K562 (cell line): ENCODE measurements at regions not wholly inside any gene's neighbourhood (a gene's known extent, or its start where the extent isn't known, plus 50 kb on each side); places are given as distances from the start of the nearest gene placed in this dataset.

Source experiments
- ATAC-seq: fragments of 200-7000 bp; cut with Tn5 transposase; 3 replicates; pipeline ENCODE4 v1.9.1; 2020; ENCODE audit warnings: moderate library complexity
- BruUV-seq: library from RNA; stranded (reverse); fragments of 400-500 nt; replicated peaks from 2 replicates; lab custom pipeline; 2021; lab: Mats Ljungman, UMichigan
- CTCF ChIA-PET: fragments of 300-600 bp; formaldehyde crosslinking; extraction: SDS; loops from one replicate; lab custom pipeline; 2021; ENCODE audit warnings: low intra/inter-chr PET ratio; lab: Yijun Ruan, JAX
- POLR2A ChIA-PET: fragments of 300-600, 350-650 bp; sonication (Branson Sonifier 250); formaldehyde crosslinking; extraction: SDS; loops from one replicate; lab custom pipeline; 2021; ENCODE audit warnings: antibody characterized with exemption, inconsistent platforms; lab: Yijun Ruan, JAX
- DNase-seq, 4 experiments: peaks; one replicate each; pipeline versions ENCODE4 v3.0.0 to v3.0.0-alpha.2; 2011 to 2018; ENCODE audit warnings: low spot score in 3 of 4, mixed read lengths in 3 of 4; ENCODE audit errors: extremely low read depth in 1 of 4
- FAIRE-seq: peaks from 2 replicates; lab custom pipeline; 2011; peaks lifted over from hg19 to GRCh38; lab: Jason Lieb, UNC
- H2AFZ ChIP-seq: 2 replicates; pipeline ENCODE4 v1.6.0; 2011; ENCODE audit warnings: low read depth, low read length, control low read depth, inconsistent platforms
- H3K27ac ChIP-seq: fragments of 200-600 bp; 3 replicates; pipeline ENCODE4 v1.8.0; 2011; ENCODE audit warnings: low read depth, mild to moderate bottlenecking, control low read depth, inconsistent platforms, low read length, moderate library complexity, mixed read lengths; ENCODE audit errors: extremely low read depth
- H3K27me3 ChIP-seq, 2 experiments: fragments of 300-600 bp in 1 of 2; 2 replicates in 1 of 2; 3 replicates in 1 of 2; pipeline versions ENCODE4 v1.6.0 to v1.8.0; 2011; ENCODE audit warnings: inconsistent platforms in 2 of 2, low read length in 2 of 2, mild to moderate bottlenecking in 1 of 2, mixed read lengths in 1 of 2, moderate library complexity in 1 of 2; ENCODE audit not compliant: control insufficient read depth in 2 of 2, insufficient read depth in 2 of 2
- H3K36me3 ChIP-seq: fragments of 300-600 bp; 3 replicates; pipeline ENCODE4 v1.8.0; 2011; ENCODE audit warnings: mild to moderate bottlenecking, low read length, inconsistent platforms; ENCODE audit not compliant: control insufficient read depth, insufficient read depth
- H3K4me1 ChIP-seq, 2 experiments: fragments of 200-600 bp in 1 of 2; replicated peaks in 1 of 2; 2 replicates in 1 of 2; 3 replicates in 1 of 2; pipeline versions ENCODE4 v1.5.1 to v1.8.0; 2011; ENCODE audit warnings: inconsistent platforms in 2 of 2, low read length in 2 of 2, mild to moderate bottlenecking in 1 of 2, mixed read lengths in 1 of 2, moderate library complexity in 1 of 2; ENCODE audit not compliant: control insufficient read depth in 2 of 2, insufficient read depth in 2 of 2
- H3K4me2 ChIP-seq: 2 replicates; pipeline ENCODE4 v1.6.1; 2011; ENCODE audit warnings: low read length, control low read depth, inconsistent platforms, mixed read lengths; ENCODE audit not compliant: insufficient read depth
- H3K4me3 ChIP-seq: fragments of 200-600 bp; sonication (generic), shearing (Covaris generic); 2 replicates; pipeline ENCODE4 v1.5.1; 2016; ENCODE audit warnings: control low read depth, inconsistent platforms
- H3K79me2 ChIP-seq: fragments of 200-600 bp; 3 replicates; pipeline ENCODE4 v1.8.0; 2011; ENCODE audit warnings: low read length, inconsistent platforms; ENCODE audit not compliant: control insufficient read depth, insufficient read depth
- H3K9ac ChIP-seq, 2 experiments: 2 replicates each; pipeline versions ENCODE4 v1.6.0 to v1.6.1; 2011; ENCODE audit warnings: low read depth in 2 of 2, low read length in 2 of 2, control low read depth in 1 of 2, inconsistent platforms in 1 of 2, mild to moderate bottlenecking in 1 of 2, mixed read lengths in 1 of 2; ENCODE audit not compliant: insufficient read depth in 1 of 2
- H3K9me1 ChIP-seq: one replicate; pipeline ENCODE4 v1.6.0; 2011; ENCODE audit warnings: inconsistent platforms, mild to moderate bottlenecking, low read length, moderate library complexity; ENCODE audit not compliant: control insufficient read depth, insufficient read depth
- H3K9me3 ChIP-seq: replicated peaks from 2 replicates; pipeline ENCODE4 v1.5.1; 2011; ENCODE audit warnings: low read depth, low read length, inconsistent platforms; ENCODE audit not compliant: control insufficient read depth, insufficient read depth
- H4K20me1 ChIP-seq: replicated peaks from 2 replicates; pipeline ENCODE4 v1.6.1; 2011; ENCODE audit warnings: low read length, inconsistent platforms, mixed read lengths; ENCODE audit not compliant: control insufficient read depth, insufficient read depth
- CEBPB ChIP-seq: fragments of 450-650 bp; IDR thresholded peaks from 2 replicates; pipeline ENCODE4 v1.6.1; 2016; ENCODE audit warnings: missing genetic modification characterization, missing compliant biosample characterization
- FOXA1 ChIP-seq: fragments of 450-650 bp; IDR thresholded peaks from 2 replicates; pipeline ENCODE4 v1.6.1; 2016; ENCODE audit warnings: mild to moderate bottlenecking, borderline replicate concordance
- HDAC6 ChIP-seq: IDR thresholded peaks from 2 replicates; pipeline ENCODE4 v1.6.1; 2012; ENCODE audit warnings: low read depth, mild to moderate bottlenecking, control low read depth, inconsistent platforms, low read length, moderate library complexity
- NUFIP1 ChIP-seq: fragments of 450-650 bp; IDR thresholded peaks from 2 replicates; pipeline ENCODE4 v1.6.1; 2018; ENCODE audit not compliant: partially characterized antibody
- SAFB2 ChIP-seq: fragments of 200-400 bp; formaldehyde crosslinking; IDR thresholded peaks from 2 replicates; pipeline ENCODE4 v1.6.1; 2018; ENCODE audit warnings: borderline replicate concordance, low read length, low read depth, moderate library complexity; ENCODE audit not compliant: severe bottlenecking
- SMC3 ChIP-seq: conservative IDR thresholded peaks from 2 replicates; pipeline ENCODE4 v1.6.1; 2011; ENCODE audit warnings: low read depth, low read length, improper control_type of control experiment; ENCODE audit not compliant: insufficient read depth
- SRSF9 ChIP-seq: fragments of 200-400 bp; formaldehyde crosslinking; IDR thresholded peaks from 2 replicates; pipeline ENCODE4 v1.6.1; 2017; ENCODE audit warnings: low read depth, low read length, borderline replicate concordance
- ZFP30 ChIP-seq: fragments of 250-450 bp; sonication (Bioruptor Pico); IDR thresholded peaks from 2 replicates; pipeline ENCODE4 v1.8.0; 2022; ENCODE audit warnings: moderate library complexity, mild to moderate bottlenecking, inconsistent platforms, borderline replicate concordance
- ZNF165 ChIP-seq: fragments of 250-450 bp; sonication (Bioruptor Pico); IDR thresholded peaks from 2 replicates; pipeline ENCODE4 v1.4.0; 2020; ENCODE audit warnings: borderline replicate concordance
- ZNF253 ChIP-seq: fragments of 250-450 bp; sonication (Bioruptor Pico); conservative IDR thresholded peaks from 2 replicates; pipeline ENCODE4 v1.6.1; 2021; ENCODE audit warnings: mild to moderate bottlenecking
- ZNF707 ChIP-seq: fragments of 250-450 bp; sonication (Bioruptor Pico); conservative IDR thresholded peaks from 2 replicates; pipeline ENCODE4 v1.8.0; 2022; ENCODE audit warnings: inconsistent platforms, mild to moderate bottlenecking, moderate library complexity
- ZZZ3 ChIP-seq: fragments of 450-650 bp; IDR thresholded peaks from 2 replicates; pipeline ENCODE4 v1.6.1; 2016; ENCODE audit warnings: antibody characterized with exemption, mild to moderate bottlenecking, moderate library complexity
- WGBS: fragments of 100-300 bp; shearing (Covaris generic); methylation state at CpG from one replicate; pipeline ENCODE4 v1.1.6; 2016; ENCODE audit warnings: low coverage, mixed read lengths; ENCODE audit not compliant: insufficient coverage; ENCODE audit errors: missing lambda C conversion rate; 5-methylcytosine and 5-hydroxymethylcytosine counted together
- in situ Hi-C: fragments of 300-500 bp; cut with MboI; formaldehyde crosslinking; loops from 4 replicates; pipeline ENCODE4 v1.15.0; 2018; ENCODE audit warnings: inconsistent platforms, mixed read lengths
- intact Hi-C: fragments of 100-400 bp; cut with micrococcal nuclease; formaldehyde crosslinking; loops from 2 replicates; pipeline ENCODE4 v1.14.2; 2022
- TF ChIP-seq, protein P1 (sequence below): IDR thresholded peaks from 2 replicates; pipeline ENCODE4 v1.6.1; 2011; ENCODE audit warnings: borderline replicate concordance, low read depth, mild to moderate bottlenecking, moderate library complexity, low read length; ENCODE audit not compliant: insufficient read depth, poor library complexity, severe bottlenecking
- TF ChIP-seq, protein P2 (sequence below): fragments of 450-650 bp; formaldehyde crosslinking; conservative IDR thresholded peaks from 2 replicates; pipeline ENCODE4 v1.4.0; 2022; ENCODE audit warnings: mild to moderate bottlenecking, missing genetic modification characterization
- TF ChIP-seq, protein P3 (sequence below): fragments of 150-350 bp; conservative IDR thresholded peaks from 2 replicates; pipeline ENCODE4 v1.6.1; 2014; ENCODE audit warnings: low read length

DNA sequence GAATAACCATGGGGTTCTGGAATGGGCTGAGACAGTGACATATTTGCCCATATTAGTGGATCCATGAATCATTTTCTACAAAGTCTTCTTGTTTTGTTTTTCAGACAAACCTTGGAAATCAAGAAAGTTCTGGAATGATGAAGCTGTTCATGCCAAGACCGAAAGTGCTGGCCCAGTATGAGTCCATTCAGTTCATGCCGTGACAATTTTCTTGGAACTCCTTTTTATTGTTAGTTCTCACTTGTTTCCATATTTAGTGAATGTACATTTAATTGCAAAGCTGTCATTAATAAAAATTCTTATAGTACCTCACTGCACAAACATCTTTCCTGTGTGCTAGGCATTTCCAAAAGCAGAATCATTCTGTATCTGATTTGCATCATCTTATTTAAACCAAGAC lies 100.6 kb upstream of the KCNJ15 start (continued):
- TF ChIP-seq ZFP30 (CRISPR knock-in tag) = no peak
- TF ChIP-seq, all 486 proteins: peak for 0

DNA sequence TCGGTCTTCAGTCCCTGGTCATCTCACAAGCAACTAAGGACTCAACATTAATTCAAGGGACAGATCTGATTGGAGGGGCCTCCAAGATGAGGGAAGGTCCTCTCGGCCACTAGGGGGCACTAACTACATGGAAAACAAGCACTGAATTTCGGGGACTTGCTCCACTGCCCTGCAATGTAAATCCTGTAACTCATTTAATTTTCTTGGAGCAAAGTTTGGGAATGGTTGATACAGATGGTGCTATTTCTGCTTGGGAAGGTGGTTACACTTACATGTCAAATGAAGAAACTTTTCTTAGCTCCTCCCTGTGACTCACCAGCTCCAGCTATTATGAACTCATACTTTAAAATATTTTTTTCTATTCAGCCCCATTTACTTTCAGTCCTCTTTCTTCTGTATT lies 97.4 kb upstream of the KCNJ15 start:
- no peaks in the 10 kb centered on the region for H3K9me3 ChIP-seq
- BruUV-seq = no TSS peak
- H3K4me3 ChIP-seq = no peak overlapping the region
- CTCF ChIA-PET = interaction anchor here (0.6 to 1.2 kb wide), 2 partner anchors 196 to 197 kb away, joined by 3 to 6 read pairs; no protein-coding TSS in a partner anchor
- peak; percentile 83 to 88 (median 86) for DNase-seq
- peaks cover 11% of the 10 kb centered on the region for H4K20me1 ChIP-seq
- in situ Hi-C loops (loop anchor here (5.0 to 25.0 kb wide), 2 partner anchors 193 to 447 kb away; no protein-coding TSS in a partner anchor), intact Hi-C loops (loop anchor here (1.0 kb wide), 1 partner anchor 193 kb away; no protein-coding TSS in a partner anchor)
- WGBS = 8% methylated on average over 3 of the region's 3 CpGs
- peak; percentile 96 for ATAC-seq
- no peak overlapping the region for H3K9ac ChIP-seq
- H3K4me1 ChIP-seq = no peaks in the 10 kb centered on the region
- H3K79me2 ChIP-seq = no peaks in the 10 kb centered on the region
- POLR2A ChIA-PET = no interaction called here
- H3K27me3 ChIP-seq = no peaks in the 10 kb centered on the region
- no peak overlapping the region for H3K27ac ChIP-seq
- H3K4me2 ChIP-seq = no peak overlapping the region
- peaks cover 31% of the 10 kb centered on the region; the same call in 2 of the 3 replicates for H3K36me3 ChIP-seq
- FAIRE-seq = peak; percentile 94
- no peak overlapping the region for H2AFZ ChIP-seq
- peaks cover 5% of the 10 kb centered on the region for H3K9me1 ChIP-seq
- TF ChIP-seq ZNF165 (CRISPR knock-in tag) (no peak), HDAC6 (no peak), FOXA1 (no peak), ZZZ3 (no peak), SMC3 (peak; percentile 79), ZNF707 (CRISPR knock-in tag) (no peak), SRSF9 (no peak), CEBPB (tag) (no peak), SAFB2 (no peak), ZNF253 (CRISPR knock-in tag) (no peak), NUFIP1 (no peak)
- TF ChIP-seq, protein P1, sequence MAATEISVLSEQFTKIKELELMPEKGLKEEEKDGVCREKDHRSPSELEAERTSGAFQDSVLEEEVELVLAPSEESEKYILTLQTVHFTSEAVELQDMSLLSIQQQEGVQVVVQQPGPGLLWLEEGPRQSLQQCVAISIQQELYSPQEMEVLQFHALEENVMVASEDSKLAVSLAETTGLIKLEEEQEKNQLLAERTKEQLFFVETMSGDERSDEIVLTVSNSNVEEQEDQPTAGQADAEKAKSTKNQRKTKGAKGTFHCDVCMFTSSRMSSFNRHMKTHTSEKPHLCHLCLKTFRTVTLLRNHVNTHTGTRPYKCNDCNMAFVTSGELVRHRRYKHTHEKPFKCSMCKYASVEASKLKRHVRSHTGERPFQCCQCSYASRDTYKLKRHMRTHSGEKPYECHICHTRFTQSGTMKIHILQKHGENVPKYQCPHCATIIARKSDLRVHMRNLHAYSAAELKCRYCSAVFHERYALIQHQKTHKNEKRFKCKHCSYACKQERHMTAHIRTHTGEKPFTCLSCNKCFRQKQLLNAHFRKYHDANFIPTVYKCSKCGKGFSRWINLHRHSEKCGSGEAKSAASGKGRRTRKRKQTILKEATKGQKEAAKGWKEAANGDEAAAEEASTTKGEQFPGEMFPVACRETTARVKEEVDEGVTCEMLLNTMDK = peak; percentile 63
- TF ChIP-seq, protein P2, sequence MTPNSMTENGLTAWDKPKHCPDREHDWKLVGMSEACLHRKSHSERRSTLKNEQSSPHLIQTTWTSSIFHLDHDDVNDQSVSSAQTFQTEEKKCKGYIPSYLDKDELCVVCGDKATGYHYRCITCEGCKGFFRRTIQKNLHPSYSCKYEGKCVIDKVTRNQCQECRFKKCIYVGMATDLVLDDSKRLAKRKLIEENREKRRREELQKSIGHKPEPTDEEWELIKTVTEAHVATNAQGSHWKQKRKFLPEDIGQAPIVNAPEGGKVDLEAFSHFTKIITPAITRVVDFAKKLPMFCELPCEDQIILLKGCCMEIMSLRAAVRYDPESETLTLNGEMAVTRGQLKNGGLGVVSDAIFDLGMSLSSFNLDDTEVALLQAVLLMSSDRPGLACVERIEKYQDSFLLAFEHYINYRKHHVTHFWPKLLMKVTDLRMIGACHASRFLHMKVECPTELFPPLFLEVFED = no peak
- TF ChIP-seq, protein P3, sequence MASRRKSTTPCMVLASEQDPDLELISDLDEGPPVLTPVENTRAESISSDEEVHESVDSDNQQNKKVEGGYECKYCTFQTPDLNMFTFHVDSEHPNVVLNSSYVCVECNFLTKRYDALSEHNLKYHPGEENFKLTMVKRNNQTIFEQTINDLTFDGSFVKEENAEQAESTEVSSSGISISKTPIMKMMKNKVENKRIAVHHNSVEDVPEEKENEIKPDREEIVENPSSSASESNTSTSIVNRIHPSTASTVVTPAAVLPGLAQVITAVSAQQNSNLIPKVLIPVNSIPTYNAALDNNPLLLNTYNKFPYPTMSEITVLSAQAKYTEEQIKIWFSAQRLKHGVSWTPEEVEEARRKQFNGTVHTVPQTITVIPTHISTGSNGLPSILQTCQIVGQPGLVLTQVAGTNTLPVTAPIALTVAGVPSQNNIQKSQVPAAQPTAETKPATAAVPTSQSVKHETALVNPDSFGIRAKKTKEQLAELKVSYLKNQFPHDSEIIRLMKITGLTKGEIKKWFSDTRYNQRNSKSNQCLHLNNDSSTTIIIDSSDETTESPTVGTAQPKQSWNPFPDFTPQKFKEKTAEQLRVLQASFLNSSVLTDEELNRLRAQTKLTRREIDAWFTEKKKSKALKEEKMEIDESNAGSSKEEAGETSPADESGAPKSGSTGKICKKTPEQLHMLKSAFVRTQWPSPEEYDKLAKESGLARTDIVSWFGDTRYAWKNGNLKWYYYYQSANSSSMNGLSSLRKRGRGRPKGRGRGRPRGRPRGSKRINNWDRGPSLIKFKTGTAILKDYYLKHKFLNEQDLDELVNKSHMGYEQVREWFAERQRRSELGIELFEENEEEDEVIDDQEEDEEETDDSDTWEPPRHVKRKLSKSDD = no peak
